Parathyroid adenoma (tissue), 2 donors: ENCODE measurements at regions not wholly inside any gene's neighbourhood (a gene's known extent, or its start where the extent isn't known, plus 50 kb on each side); places are given as distances from the start of the nearest gene placed in this dataset.

Experiments
- H2AFZ ChIP-seq: fragments of 300-600 bp; sonication (generic); one replicate; pipeline ENCODE4 v1.7.0; 2017; ENCODE audit warnings: antibody characterized with exemption, mild to moderate bottlenecking
- H3K27ac ChIP-seq: fragments of 300-600 bp; sonication (generic); one replicate; pipeline ENCODE4 v1.7.0; 2017
- H3K27me3 ChIP-seq: fragments of 300-600 bp; sonication (generic); one replicate; pipeline ENCODE4 v1.7.0; 2017; ENCODE audit warnings: low read length; ENCODE audit not compliant: control insufficient read depth, insufficient read depth
- H3K36me3 ChIP-seq: fragments of 300-600 bp; sonication (generic); one replicate; pipeline ENCODE4 v1.7.0; 2017; ENCODE audit warnings: low read length; ENCODE audit not compliant: control insufficient read depth, insufficient read depth
- H3K4me1 ChIP-seq: fragments of 300-600 bp; sonication (generic); one replicate; pipeline ENCODE4 v1.7.0; 2017; ENCODE audit warnings: control low read depth
- H3K4me2 ChIP-seq: fragments of 300-600 bp; sonication (generic); one replicate; pipeline ENCODE4 v1.7.0; 2017; ENCODE audit warnings: low read length
- H3K4me3 ChIP-seq: fragments of 300-600 bp; sonication (generic); one replicate; pipeline ENCODE4 v1.7.0; 2017; ENCODE audit warnings: low read depth, low read length
- H3K79me2 ChIP-seq: fragments of 300-600 bp; sonication (generic); one replicate; pipeline ENCODE4 v1.7.0; 2017; ENCODE audit warnings: control low read depth
- H3K9ac ChIP-seq: fragments of 300-600 bp; sonication (generic); one replicate; pipeline ENCODE4 v1.7.0; 2017; ENCODE audit warnings: mild to moderate bottlenecking
- H3K9me3 ChIP-seq: fragments of 300-600 bp; sonication (generic); one replicate; pipeline ENCODE4 v1.7.0; 2017; ENCODE audit warnings: low read length; ENCODE audit not compliant: control insufficient read depth
- TF ChIP-seq, protein P1 (sequence below): fragments of 300-600 bp; sonication (generic); IDR thresholded peaks from one replicate; pipeline ENCODE4 v1.7.0; 2017; ENCODE audit warnings: antibody characterized with exemption, mild to moderate bottlenecking
- donor health status: primary hyperparathyroidism.

- Histone ChIP-seq H3K9me3 (no peaks in the 10 kb centered on the region), H2AFZ (no peak overlapping the region), H3K4me3 (no peak overlapping the region), H3K79me2 (no peaks in the 10 kb centered on the region), H3K27ac (no peak overlapping the region), H3K4me1 (no peaks in the 10 kb centered on the region), H3K4me2 (no peak overlapping the region), H3K27me3 (no peaks in the 10 kb centered on the region), H3K9ac (no peak overlapping the region), H3K36me3 (no peaks in the 10 kb centered on the region)
- TF ChIP-seq, protein P1, sequence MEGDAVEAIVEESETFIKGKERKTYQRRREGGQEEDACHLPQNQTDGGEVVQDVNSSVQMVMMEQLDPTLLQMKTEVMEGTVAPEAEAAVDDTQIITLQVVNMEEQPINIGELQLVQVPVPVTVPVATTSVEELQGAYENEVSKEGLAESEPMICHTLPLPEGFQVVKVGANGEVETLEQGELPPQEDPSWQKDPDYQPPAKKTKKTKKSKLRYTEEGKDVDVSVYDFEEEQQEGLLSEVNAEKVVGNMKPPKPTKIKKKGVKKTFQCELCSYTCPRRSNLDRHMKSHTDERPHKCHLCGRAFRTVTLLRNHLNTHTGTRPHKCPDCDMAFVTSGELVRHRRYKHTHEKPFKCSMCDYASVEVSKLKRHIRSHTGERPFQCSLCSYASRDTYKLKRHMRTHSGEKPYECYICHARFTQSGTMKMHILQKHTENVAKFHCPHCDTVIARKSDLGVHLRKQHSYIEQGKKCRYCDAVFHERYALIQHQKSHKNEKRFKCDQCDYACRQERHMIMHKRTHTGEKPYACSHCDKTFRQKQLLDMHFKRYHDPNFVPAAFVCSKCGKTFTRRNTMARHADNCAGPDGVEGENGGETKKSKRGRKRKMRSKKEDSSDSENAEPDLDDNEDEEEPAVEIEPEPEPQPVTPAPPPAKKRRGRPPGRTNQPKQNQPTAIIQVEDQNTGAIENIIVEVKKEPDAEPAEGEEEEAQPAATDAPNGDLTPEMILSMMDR = no peak
Measured at GRCh38 chr10:109743574-109743973, 179.7 kb downstream of the XPNPEP1 start.

DNA sequence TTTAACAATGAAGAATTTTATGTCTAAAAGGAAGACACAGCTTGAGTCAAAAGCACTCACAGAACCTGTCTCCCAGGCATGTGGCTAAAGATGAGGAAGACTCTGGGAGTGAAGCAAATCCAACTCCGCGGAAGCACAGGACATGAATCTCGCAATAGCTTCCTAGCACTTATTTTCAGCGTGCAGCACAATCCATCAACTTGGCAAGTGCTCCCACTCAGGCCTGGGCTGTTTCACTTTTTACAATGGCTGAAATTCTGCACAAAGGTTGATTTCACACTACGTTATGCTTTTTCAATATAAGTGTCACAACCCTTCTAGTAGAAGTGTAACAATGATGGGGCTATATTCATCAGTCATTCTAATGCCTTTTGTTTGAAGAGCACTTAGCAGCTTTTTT, 180.2 kb downstream of the XPNPEP1 start:
- Histone ChIP-seq H3K27ac (no peak overlapping the region), H3K4me3 (no peak overlapping the region), H2AFZ (no peak overlapping the region), H3K9me3 (no peaks in the 10 kb centered on the region), H3K4me1 (no peaks in the 10 kb centered on the region), H3K27me3 (no peaks in the 10 kb centered on the region), H3K9ac (no peak overlapping the region), H3K36me3 (no peaks in the 10 kb centered on the region), H3K4me2 (no peak overlapping the region), H3K79me2 (no peaks in the 10 kb centered on the region)
- TF ChIP-seq, protein P1 = no peak

GRCh38 chr10:109741712-109742111, 181.6 kb downstream of the XPNPEP1 start:
- H3K4me1 ChIP-seq = no peaks in the 10 kb centered on the region
- no peak overlapping the region for H3K9ac ChIP-seq
- H3K4me2 ChIP-seq = no peak overlapping the region
- no peaks in the 10 kb centered on the region for H3K36me3 ChIP-seq
- peak overlapping the region; percentile 45 for H2AFZ ChIP-seq
- H3K79me2 ChIP-seq = no peaks in the 10 kb centered on the region
- H3K27me3 ChIP-seq = no peaks in the 10 kb centered on the region
- no peak overlapping the region for H3K4me3 ChIP-seq
- H3K9me3 ChIP-seq = no peaks in the 10 kb centered on the region
- TF ChIP-seq, protein P1 = no peak
- H3K27ac ChIP-seq = no peak overlapping the region

DNA sequence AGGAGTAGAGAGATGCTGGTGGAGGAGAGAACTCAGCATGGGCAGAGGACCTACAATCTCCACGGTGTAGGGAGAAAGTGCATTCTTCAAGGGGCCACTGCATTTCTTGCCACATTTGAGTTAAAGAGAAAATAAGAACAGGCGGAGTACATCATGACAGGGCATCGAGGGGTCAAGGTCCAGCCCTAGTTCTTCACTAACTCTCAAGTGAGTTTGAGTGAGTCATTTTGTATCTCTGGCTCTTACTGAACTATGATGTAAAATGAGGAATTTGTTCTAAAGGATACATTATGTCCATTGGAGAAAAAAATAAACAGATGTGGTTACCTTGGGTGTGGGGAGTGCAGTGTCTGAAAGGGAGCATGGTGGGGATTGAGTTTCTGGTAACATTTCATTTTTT, 182.9 kb downstream of the XPNPEP1 start:
- TF ChIP-seq, protein P1 = no peak
- Histone ChIP-seq H2AFZ (no peak overlapping the region), H3K9ac (no peak overlapping the region), H3K27me3 (no peaks in the 10 kb centered on the region), H3K79me2 (no peaks in the 10 kb centered on the region), H3K4me1 (no peaks in the 10 kb centered on the region), H3K4me2 (no peak overlapping the region), H3K4me3 (no peak overlapping the region), H3K36me3 (no peaks in the 10 kb centered on the region), H3K9me3 (no peaks in the 10 kb centered on the region), H3K27ac (no peak overlapping the region)

GRCh38 chr10:109737626-109738025, 185.7 kb downstream of the XPNPEP1 start:
- Histone ChIP-seq H3K27me3 (no peaks in the 10 kb centered on the region), H3K4me1 (no peaks in the 10 kb centered on the region), H3K9ac (no peak overlapping the region), H3K27ac (no peak overlapping the region), H3K4me2 (no peak overlapping the region), H3K9me3 (no peaks in the 10 kb centered on the region), H2AFZ (no peak overlapping the region), H3K4me3 (no peak overlapping the region), H3K36me3 (no peaks in the 10 kb centered on the region), H3K79me2 (no peaks in the 10 kb centered on the region)
- TF ChIP-seq, protein P1 = no peak
